HG03103 (cell line): ENCODE measurements at regions not wholly inside any gene's neighbourhood (a gene's known extent, or its start where the extent isn't known, plus 50 kb on each side); places are given as distances from the start of the nearest gene placed in this dataset.

ENCODE experiments used
- ATAC-seq: cut with Tn5 transposase; IDR thresholded peaks from one replicate; pipeline ENCODE4 v1.9.1; 2021; ENCODE audit warnings: low read depth; ENCODE audit not compliant: unreplicated experiment

DNA sequence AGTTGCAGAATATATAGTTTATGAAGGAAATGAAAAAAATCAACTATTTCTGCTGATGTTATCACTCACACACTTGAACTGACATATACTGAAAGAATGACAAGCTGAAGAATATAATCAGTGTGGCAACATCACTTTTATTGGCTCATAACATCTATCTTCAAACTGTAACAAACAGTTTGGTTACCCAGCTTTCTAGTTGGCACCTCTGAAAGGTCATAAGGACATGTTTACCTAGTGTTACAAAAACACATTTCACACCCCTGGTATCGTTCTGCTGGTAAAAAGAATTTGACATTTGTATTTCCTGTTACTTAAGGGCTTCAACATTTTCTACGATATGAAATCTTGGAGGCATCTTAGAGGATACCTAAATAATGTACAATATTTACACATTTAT is 1267.0 kb upstream of the NCAM2 start:
- ATAC-seq, result no peak

DNA sequence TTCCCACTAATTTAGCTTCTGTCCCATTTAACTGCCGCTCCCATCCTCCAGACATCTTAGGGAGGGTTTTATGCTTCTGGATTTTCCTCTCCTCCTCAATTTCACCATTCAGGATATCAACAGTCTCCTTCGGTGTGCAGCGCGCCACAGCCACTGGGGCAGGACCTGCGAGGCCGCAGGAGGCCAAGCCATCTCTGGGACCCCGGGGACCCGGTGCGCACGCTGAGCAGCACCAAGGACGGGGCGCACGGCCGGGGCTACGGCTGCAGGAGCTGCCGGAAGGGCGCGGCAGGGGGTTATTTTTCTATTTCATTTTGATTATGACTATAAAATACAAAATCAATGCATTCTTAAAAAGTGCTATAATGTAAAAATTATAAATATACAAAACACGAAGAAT is 1238.4 kb upstream of the NCAM2 start:
- ATAC-seq, result no peak

DNA sequence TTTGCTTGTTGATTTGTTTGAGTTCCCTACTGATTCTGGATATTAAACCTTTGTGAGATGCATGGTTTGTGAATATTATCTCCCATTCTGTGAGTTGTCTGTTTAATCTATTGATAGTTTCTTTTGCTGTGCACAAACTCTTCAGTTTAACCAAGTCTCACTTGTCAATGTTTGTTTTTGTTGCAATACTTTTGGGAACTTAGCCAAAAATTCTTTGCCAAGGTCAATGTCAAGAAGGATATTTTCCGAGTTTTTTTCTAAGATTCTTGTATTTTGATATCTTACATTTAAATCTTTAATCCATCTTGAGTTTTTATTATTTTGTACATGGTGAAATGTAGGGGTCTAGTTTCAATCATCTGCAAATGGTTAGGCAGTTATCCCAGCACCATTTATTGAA is 1230.7 kb upstream of the NCAM2 start:
- ATAC-seq, result no peak

DNA sequence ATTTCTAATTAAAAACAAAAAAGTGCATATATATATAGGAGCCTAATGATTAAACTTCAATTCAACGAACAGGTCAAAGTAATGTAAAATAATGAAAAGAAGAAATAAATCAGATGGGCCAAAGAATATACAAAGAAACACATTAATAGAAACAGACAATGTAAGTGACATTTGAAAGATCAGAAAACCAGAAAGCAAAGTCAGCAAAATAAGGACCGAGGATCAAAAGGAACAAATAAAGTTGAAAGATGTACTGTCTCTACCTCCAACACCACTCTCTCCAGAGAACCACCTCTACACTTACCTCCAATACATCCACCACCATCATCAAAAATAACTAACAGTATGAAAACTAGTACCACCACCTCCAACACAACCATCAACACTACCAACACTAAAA is 1226.3 kb upstream of the NCAM2 start:
- ATAC-seq, result no peak

DNA sequence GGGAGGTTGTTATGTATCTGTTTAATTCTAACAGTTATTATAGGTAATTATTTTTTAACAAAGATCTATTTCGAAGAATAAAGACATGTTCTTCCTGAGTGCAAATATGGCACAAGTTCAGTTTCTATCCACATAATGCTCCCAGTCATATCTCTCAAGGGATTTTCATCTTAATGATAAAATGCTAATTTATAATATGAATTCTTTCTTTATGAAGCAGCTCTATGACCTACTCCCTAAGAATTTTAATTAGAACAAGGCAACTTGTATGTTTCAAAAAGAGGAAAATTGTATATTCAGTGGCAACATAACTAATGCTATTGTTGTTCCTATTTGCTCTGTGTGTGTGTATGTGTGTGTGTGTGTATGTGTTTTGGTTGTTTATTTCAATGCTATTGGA is 1222.1 kb upstream of the NCAM2 start:
- no peak for ATAC-seq

DNA sequence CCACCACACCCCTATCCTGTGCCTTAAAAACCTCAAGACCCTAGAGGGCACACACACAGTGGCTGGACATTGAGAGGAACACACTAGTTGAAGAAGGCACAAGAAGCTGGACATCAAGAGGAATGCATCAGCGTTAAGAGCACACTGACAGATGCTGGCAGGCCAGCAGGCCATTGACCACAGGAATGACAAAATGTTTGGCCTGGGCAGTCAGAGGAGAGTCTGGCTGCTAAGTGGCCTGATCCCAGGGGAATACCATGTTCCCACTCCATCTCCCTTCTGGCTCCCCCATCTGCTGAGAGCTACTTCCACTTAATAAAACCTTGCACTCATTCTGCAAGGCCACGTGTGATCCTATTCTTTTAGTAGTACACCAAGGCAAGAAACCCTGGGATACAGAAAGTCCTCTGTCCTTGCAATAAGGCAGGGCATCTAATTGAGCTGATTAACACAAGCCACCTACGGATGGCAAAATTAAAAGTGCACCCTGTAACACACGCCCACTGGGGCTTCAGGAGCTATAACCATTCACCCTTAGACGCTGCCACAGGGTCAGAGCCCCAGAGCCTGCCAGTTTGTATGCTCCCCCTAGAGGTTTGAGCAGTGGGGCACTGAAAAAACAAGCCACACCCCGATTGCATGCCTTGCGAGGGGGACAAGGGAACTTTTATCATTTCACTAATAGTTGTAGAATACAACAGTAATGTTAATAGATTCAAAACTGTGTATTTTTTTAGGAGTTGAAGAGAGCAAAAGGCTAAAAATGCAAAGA is 1216.1 kb upstream of the NCAM2 start:
- no peak for ATAC-seq

DNA sequence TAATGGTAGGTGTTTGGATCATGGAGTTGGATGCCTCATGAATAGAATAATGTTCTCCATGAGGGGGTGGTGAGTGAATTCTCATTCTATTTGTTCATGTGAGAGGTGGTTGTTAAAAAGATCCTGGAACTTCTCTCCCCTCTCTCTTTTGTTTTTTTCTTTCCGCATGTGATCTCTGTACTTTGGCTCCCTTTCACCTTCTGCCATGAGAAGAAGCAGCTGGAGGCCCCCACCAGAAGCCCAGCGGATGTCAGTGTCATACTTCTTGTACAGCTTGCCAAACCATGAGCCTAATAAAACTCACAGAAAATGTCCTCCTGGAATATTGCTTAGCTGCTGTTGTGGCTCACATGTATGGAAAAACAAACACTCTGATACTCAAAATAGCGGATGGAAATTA is 1212.3 kb upstream of the NCAM2 start:
- ATAC-seq, result no peak

DNA sequence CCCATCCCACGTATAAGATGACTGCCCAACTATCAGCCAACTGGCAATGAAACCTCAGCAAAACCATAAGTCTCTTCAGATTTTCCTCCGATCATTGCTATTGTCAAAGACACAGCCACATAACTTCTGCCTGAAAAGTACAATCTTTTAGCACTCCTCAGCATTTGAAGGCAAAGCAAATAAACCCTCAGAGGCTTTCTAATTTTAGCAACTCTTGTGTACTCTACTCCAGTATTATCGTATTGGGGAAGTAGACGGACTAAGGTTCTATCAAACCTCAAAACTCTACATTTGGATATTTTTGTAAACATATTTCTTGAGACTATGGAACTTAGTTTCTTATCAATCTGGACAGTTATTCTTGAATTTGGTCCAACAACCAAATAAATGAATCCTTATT is 1206.2 kb upstream of the NCAM2 start:
- no peak for ATAC-seq

DNA sequence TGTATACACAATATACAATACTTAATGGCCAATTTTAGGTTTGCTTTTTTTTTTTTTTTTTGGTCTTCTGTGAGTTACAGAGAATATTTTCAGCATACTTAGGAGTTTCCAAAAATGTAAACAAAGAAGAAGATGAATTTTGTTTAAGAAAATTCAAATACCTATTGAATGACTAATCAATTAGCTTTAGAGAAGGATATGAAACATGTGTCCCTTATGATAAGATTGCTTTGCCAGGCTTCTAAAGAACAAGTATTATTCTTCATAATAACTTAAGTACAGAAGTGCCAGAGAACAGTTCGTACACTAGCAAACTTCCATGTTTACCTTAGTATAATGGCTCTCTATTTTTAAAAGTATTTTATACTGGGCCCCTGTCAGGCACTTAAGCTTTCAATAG is 1191.0 kb upstream of the NCAM2 start:
- no peak for ATAC-seq

DNA sequence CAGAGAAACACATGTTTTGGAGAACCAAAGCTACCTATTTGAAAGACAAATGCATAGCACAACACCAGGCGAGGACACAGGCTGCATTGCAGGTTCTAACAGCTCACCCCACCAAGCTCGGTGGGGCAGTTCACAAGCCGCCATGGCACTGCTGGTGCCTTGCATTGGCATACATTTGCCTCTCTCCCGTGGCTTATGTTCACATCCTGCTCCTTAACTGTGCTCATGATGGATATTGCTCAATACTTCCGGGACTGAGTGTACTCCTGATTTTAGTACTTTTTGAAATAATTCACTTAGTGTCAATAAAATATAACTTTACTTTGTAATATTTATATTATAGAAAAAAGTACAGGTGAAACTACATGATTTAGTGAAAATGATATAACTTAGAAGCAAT is 1187.4 kb upstream of the NCAM2 start:
- ATAC-seq, result no peak

DNA sequence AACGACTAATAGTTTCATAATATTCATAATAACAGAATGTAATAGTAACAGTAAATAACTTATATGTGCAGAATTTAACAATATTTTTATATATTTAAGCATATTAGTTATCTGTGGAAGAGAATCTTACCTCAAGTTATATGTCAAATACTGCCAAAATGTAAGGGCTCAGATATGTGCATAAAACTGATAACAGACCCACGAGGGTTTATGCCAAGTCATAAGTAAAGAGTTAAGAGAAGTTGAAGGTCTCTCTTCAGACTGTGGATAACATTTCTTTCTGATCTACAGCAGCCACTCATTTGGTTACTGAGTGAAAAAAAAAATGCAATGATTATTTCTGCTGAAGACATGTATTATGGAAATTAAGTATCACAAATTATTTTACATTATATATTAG is 1167.8 kb upstream of the NCAM2 start:
- no peak for ATAC-seq

DNA sequence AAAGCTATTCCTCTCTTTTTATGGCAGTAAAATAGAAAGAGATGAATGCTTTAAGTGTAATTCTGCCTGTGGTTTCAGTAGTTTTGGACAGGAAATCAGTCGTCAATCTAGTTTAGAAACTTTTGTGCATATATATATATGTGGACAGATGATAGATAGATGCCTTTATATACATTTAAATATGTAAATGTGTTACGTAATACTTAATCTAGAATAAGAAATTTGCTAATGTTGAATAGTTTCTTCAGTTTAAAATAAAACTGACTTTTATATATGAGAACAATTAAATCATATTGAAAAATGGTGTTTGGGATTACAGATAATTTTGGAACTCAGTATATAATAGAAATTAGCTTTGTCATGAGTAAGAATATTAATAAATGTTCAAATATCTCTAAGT is 1165.7 kb upstream of the NCAM2 start:
- ATAC-seq, result no peak

DNA sequence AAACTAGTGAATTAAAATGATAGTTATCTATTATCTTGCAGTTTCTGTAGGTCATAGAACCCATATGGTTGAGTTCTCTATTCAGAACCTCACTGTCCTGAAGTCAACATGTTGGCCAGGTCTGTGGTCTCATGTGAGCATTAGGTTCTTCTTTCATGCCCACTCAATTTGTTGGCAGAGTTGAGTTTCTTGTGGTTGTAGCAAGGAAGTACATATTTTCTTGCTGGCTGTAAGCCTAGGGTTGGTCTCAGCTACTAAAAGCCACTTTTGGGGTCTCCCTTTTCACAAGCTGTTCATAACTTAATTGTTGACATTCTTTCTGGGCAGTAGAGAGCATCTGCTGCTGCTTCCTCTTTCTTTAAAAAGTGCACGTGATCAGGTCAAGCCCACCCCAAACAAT is 1165.1 kb upstream of the NCAM2 start:
- no peak for ATAC-seq

DNA sequence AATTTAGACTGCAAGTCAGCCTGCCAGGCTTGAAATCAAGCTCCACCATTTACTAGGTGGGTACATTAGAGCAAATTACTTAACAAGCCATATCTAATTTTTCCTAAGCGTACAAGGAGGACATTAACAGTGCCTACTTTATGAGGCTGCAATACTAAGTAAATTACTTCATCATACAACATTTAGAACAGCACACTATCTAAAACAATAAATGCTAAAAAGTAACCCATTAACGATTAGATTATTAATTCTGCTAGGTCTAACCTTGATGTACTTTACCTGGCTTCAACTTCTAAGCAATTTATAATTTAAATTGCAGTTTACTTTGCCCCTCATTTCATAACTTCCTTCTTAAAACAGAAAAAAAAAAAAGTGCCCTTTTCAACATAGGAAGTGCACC is 1155.6 kb upstream of the NCAM2 start:
- ATAC-seq, result no peak

DNA sequence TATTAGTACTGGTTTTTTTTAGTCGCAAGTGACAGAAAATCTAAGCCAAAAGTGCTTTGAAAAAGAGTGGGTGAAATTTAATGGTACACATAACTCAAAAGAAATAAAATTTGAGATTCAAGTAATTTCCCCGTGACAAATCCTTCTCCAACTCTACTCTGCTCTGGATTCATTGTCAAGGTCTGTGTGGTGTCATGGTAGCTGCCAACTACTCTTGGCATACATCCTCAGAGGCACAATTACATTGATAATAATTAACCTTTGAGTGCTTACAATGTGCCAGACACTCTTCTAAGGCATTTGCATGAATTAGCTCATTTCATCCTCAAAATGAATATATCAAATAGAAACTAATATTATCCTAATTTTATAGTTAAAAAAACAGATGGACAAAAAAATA is 1153.9 kb upstream of the NCAM2 start:
- no peak for ATAC-seq

DNA sequence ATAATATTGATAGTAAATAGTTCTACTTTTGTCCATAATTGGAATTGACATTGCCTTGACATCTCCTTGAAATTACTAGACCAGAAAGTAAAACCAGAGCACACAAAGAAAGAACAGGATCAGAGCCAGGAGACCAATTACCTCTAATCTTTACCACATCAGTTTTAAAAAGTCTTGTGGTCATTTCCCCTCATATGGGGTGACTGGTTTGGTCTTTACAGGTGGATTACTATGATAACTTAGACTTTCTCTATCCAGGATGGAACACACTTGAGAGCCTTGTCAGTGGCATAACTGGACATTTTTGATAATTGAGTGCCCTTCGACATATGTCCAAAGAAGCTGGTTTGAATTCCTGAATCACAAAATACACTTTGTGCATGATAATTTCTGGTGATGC is 1148.1 kb upstream of the NCAM2 start:
- ATAC-seq, result no peak

DNA sequence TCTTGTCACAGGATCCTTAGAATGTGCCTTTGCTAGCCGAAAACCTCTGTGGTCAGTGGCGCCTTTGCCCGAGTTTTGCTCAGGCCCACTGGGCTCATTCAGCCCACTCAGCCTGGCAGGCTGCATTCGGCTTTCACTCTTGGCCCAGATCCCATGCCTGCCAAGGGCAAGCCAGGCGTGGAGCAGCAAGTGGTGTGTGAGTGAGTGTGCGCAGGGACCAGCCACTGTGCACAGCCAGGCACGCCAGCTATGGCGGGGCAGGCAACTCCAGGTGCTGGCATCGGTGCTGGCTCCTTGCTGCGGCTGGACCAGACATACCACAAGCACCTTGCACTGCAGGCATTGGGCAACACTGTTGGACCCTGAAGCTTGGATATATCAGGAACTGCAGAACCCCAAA is 1145.1 kb upstream of the NCAM2 start:
- no peak for ATAC-seq

DNA sequence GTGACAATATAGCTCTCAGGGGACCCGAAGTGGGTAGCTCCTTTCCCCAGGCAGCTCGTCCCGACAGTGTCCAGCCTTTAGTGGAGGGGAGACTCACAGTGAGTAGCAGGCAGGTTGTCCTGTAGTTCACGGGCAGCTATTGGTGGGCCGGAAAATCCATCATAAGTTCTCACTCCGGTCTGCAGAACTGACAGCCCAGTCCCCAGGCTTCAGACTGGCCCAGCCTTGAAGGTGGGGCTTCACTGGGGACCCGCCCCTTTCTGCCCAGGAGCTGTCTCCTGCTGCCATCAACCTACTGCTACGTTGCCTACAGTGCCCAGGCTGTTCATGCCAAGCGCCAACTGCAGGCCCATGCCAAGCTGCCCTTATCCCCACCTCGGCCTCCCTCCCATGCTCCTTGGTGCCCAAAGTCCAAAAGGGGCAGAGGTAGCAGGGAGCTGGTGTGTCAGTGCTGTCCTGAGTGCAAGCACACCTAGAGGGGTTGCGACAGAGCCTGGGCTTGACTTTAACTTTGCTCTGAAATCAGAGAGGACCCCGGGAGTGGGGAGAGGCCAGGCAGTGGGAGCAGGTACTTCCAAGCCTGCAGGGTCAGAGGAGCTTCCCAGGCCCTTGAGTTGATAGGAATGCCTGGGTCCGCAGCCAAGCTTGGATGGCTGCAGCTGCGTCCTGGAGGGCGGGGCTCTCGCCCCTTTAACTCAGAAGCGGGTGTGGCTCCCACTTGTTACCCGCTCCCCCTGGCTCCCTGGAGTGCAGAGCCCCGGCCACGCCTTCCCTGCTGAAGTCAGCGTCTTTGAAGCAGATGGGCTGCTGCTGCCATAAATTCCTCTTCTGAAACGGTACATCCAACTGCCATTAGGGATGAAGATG is 1144.3 kb upstream of the NCAM2 start:
- no peak for ATAC-seq

DNA sequence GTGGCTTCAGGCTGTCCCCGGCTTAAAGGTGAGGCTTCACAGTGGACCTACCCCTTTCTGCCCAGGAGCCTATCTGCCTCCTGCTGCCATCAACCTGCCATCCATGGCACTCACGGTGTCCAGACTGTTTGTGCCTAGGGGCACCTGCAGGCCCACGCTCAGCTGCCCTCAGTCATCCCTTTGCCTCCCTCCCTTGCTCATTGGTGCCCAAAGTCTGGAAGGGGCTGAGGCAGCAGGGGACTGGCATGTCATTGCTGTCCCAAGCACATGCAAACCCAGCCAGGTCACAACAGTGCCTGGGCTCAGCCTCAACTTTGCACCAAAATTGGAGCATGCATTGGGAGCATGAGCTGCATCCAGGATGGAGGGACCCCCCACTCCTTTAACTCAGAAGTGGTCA is 1142.7 kb upstream of the NCAM2 start:
- no peak for ATAC-seq

DNA sequence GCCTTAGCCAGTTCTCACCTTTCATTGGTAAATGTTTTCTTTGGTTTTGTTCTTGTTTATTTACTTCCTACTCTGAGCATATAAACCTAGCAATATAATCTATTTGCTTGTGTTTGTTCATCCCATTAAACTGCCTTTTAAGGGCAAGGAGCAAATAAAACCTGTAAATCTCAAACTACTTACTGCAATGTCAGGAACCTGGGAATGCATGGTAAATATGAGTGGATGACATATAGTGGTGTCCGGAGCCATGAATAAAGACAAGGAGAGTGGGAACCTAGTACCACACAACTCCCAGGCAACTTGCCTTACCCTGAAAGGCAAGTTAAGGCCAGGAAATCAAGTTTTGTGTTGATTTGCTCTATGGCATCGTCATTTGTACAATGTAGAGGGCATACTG is 1133.7 kb upstream of the NCAM2 start:
- no peak for ATAC-seq

DNA sequence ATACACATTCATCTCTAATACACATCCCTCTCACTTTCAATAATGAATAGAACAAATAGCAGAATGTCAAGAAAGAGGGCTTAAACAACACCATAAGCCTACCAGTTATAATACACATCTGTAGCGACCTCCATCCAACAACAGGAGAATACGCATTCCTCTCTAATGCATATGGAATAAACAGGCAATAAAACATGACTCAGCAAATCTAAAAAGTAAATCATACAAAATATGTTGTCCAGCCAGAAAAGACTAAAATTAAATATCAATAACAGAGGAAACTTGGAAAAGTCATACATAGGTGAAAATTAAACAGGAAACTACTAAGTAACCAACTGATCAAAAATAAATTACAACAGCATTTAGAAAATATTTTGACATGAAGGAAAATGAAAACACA is 1127.5 kb upstream of the NCAM2 start:
- no peak for ATAC-seq

DNA sequence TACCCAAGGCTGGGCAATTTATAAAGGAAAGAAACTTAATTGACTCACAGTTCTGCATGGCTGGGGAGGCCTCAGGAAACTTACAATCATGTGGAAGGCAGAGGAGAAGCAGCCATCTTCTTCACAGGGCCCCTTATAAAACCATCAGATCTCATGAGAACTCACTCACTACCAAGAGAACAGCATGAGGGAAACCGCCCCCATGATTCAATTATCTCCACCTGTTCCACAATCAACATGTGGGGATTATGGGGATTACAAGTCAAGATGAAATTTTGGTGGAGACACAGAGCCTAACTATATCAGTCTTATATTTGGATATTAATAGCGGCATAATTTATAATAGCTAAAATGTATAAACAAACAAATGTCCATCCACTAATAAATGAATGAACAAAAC is 1123.7 kb upstream of the NCAM2 start:
- no peak for ATAC-seq
